ENCODE measurements at regions not wholly inside any gene's neighbourhood (a gene's known extent, or its start where the extent isn't known, plus 50 kb on each side); places are given as distances from the start of the nearest gene placed in this dataset.

DNA sequence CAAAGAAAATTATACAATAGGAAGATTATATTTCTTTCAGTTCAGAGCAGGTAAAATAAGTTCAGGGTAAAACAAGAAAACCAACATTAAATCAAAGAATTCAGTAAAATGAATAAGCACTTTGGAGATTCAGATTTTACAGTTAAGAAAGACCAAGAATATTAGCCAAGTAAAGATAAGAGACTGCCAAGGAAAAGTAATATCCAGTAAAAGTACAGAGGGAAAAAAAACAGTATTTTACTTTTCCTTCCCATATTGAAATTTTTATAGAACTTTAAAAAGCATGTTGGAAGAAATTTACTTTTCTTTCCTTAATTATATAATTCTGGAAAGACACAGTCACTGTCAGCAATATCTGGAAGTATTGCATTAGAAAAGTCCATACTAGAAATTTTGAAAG, 393.4 kb downstream of the NFIB start:
- TF ChIP-seq TBL1XR1 (IDR thresholded peaks at IDR 0.05; ENCODE audit: low read depth, low read length) (no peak), YY1 (IDR thresholded peaks at IDR 0.05; ENCODE audit: low read depth, low read length) (no peak), ATF2 (IDR thresholded peaks at IDR 0.05; ENCODE audit: low read length) (no peak), POLR2AphosphoS5 (IDR thresholded peaks at IDR 0.05; ENCODE audit: low read length) (no peak), HDGF (IDR thresholded peaks at IDR 0.05) (no peak), NRF1 (conservative IDR thresholded peaks at IDR 0.05; ENCODE audit: low read depth, low read length) (no peak), RAD21 (IDR thresholded peaks at IDR 0.05; ENCODE audit: insufficient read depth, low read depth, low read length) (no peak), GABPA (IDR thresholded peaks at IDR 0.05; ENCODE audit: low read depth) (no peak), SP1 (IDR thresholded peaks at IDR 0.05; ENCODE audit: low read depth, low read length) (no peak)
- TF ChIP-seq, protein P1, sequence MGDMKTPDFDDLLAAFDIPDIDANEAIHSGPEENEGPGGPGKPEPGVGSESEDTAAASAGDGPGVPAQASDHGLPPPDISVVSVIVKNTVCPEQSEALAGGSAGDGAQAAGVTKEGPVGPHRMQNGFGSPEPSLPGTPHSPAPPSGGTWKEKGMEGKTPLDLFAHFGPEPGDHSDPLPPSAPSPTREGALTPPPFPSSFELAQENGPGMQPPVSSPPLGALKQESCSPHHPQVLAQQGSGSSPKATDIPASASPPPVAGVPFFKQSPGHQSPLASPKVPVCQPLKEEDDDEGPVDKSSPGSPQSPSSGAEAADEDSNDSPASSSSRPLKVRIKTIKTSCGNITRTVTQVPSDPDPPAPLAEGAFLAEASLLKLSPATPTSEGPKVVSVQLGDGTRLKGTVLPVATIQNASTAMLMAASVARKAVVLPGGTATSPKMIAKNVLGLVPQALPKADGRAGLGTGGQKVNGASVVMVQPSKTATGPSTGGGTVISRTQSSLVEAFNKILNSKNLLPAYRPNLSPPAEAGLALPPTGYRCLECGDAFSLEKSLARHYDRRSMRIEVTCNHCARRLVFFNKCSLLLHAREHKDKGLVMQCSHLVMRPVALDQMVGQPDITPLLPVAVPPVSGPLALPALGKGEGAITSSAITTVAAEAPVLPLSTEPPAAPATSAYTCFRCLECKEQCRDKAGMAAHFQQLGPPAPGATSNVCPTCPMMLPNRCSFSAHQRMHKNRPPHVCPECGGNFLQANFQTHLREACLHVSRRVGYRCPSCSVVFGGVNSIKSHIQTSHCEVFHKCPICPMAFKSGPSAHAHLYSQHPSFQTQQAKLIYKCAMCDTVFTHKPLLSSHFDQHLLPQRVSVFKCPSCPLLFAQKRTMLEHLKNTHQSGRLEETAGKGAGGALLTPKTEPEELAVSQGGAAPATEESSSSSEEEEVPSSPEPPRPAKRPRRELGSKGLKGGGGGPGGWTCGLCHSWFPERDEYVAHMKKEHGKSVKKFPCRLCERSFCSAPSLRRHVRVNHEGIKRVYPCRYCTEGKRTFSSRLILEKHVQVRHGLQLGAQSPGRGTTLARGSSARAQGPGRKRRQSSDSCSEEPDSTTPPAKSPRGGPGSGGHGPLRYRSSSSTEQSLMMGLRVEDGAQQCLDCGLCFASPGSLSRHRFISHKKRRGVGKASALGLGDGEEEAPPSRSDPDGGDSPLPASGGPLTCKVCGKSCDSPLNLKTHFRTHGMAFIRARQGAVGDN (IDR thresholded peaks at IDR 0.05) = no peak
